ENCODE measurements at regions not wholly inside any gene's neighbourhood (a gene's known extent, or its start where the extent isn't known, plus 50 kb on each side); places are given as distances from the start of the nearest gene placed in this dataset.

DNA sequence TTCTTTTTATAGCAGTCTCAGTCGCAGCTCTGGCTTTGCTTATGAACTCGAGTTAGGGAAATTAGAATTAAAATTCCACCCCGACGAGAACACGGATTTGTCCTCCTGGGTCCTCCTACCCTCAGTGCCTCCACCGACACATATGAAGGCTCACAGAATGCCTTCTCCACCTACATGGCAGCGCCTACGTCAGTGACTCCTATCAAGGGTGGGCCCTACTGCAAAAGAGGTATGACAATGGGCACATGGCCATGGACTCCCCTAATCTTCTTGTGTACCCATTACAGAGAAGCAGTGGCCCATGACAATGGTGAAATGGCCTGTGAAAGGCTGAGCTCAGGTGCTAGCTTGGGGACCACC is 173.0 kb upstream of the TLE3 start:
- intact Hi-C loops (cut with DNase I; ENCODE audit: low total_unique reads), result no loop called here
- 75 to 77% methylated on average over 8 of the region's 8 CpGs for WGBS, 2 donors
- TF ChIP-seq, protein P1, sequence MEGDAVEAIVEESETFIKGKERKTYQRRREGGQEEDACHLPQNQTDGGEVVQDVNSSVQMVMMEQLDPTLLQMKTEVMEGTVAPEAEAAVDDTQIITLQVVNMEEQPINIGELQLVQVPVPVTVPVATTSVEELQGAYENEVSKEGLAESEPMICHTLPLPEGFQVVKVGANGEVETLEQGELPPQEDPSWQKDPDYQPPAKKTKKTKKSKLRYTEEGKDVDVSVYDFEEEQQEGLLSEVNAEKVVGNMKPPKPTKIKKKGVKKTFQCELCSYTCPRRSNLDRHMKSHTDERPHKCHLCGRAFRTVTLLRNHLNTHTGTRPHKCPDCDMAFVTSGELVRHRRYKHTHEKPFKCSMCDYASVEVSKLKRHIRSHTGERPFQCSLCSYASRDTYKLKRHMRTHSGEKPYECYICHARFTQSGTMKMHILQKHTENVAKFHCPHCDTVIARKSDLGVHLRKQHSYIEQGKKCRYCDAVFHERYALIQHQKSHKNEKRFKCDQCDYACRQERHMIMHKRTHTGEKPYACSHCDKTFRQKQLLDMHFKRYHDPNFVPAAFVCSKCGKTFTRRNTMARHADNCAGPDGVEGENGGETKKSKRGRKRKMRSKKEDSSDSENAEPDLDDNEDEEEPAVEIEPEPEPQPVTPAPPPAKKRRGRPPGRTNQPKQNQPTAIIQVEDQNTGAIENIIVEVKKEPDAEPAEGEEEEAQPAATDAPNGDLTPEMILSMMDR (IDR thresholded peaks at IDR 0.05), result no peak
- TF ChIP-seq POLR2A (IDR thresholded peaks at IDR 0.05), result no peak
- H3K4me3 ChIP-seq (ENCODE audit: low read depth, poor library complexity, severe bottlenecking), result no peak overlapping the region
- no peak for DNase-seq (ENCODE audit: low spot score in 2 of 2)

DNA sequence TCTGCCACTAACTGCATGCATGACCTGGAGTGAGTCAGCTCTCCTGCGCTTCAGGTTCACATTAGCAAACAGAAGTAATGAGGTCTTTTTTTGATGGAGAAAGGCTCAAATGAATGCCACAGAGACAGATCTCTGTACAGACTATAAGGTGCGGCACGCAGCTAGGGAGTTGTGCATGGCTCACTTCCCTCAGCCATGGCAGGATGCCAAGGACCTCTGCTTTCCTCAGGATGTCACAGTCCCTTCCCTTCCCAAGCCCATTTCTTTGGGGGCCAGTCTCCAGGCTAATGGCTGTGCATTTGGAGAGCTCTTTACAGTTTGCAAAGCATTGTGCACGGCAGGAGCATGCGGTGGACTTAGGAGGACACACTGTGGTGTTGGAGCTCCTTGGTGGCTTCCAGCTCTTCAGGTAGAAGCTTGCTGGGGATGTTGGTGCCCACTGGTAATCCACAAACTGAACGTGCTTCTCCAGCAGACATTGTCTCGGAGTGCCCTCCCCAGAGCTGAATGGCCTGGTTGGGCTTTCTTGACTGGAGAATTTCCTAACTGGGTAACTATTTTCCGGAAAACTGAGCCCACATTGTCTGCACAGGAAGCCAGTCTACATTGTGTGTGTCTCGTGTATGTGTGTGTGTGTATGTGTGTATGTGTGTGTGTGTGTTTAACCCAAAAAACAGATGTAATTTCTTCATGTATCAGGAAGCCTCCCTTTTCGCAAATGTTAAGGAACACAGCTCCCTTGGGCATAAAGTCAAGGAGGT is 172.5 kb upstream of the TLE3 start:
- intact Hi-C loops (cut with DNase I; ENCODE audit: low total_unique reads), result no loop called here
- whole genome bisulfite sequencing, 2 donors, result 61 to 69% methylated on average over 10 of the region's 10 CpGs
- DNase-seq (ENCODE audit: low spot score in 2 of 2), result peak in 1 of 2 donors; percentile 44
- H3K4me3 ChIP-seq (ENCODE audit: low read depth, poor library complexity, severe bottlenecking), result no peak overlapping the region
- TF ChIP-seq, protein P1 (IDR thresholded peaks at IDR 0.05), result no peak
- TF ChIP-seq POLR2A (IDR thresholded peaks at IDR 0.05), result no peak

DNA sequence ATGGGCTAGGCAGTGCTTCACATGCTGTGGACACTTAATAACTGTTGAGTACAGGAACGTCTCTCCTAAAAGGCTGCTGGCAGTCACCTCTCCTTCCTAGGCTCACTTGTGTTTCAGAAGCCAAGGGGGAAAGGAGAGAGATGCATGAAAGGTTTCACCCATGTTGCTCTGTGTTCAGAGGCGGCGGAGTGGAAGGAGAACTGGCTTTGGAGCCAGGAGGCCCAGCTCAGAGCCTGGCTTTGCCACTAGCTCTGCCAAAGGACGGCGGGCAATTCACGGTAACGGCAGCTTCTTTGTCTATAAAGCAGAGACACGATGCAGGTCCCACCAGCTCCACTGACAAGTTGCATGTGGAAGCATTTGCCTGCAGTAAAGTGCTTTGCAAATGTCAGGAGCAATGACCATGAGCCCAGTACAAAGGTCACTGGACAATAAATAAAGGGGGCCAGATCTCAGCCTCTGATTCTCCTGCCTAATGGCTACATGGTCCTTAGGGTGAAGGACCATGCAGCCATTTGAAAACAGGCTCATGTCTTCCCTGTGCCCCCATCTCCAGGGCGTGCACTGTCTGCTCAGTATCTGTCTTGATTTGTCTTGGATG is 171.7 kb upstream of the TLE3 start:
- H3K4me3 ChIP-seq (ENCODE audit: low read depth, poor library complexity, severe bottlenecking), result no peak overlapping the region
- no peak for DNase-seq (ENCODE audit: low spot score in 2 of 2)
- 85 to 90% methylated on average over 9 of the region's 9 CpGs for WGBS, 2 donors
- TF ChIP-seq, protein P1 (IDR thresholded peaks at IDR 0.05), result no peak
- no peak for TF ChIP-seq POLR2A (IDR thresholded peaks at IDR 0.05)
- intact Hi-C loops (cut with DNase I; ENCODE audit: low total_unique reads), result no loop called here

DNA sequence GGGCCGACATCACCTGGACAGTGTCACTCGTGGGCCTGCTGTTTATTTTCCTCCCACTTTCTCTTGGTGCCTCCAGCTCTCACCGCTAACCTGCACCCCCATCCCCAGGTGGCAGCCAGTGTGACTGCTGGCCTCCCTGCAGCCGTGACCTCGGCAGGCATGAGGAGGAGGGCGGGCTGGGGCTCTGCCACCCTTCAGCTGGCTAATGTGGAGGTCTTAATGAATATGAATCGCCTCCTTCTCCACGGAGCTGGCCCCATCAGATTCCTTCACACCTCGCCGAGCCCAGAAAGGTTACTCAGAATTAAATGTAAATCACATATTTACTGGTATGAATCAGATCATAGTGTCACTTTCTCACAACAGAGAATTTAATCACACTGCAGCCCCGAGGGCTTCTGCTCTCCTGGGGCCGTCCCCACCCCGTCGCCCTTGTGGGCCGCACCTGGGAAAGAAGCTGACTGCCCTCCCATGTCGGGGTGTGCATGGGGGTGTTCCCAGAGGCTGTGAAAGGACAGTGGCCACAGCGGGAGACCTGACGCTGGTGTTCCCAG is 171.1 kb upstream of the TLE3 start:
- WGBS, 2 donors, result 76 to 79% methylated on average over 18 of the region's 18 CpGs

DNA sequence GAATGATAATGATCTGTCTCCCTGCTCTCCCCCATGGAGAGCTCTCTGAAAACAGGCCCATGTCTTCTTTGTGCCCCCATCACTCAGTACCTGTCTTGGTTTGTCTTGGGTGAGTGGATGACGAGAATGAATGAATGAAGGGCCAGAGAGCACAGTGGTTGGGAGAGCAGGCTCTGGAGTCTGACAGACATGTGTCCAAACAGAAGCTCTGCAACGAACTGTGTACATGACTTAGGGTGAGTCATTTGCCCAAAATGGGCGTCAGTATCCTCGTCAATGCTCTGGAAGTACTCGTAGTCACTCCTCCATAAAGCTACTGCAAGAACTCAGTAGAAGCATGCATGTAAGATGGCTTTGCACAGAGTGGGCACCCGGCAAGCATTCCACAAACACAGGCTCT is 170.2 kb upstream of the TLE3 start:
- DNase-seq (ENCODE audit: low spot score in 2 of 2), result no peak
- no peak overlapping the region for H3K4me3 ChIP-seq (ENCODE audit: low read depth, poor library complexity, severe bottlenecking)
- 63 to 66% methylated on average over 6 of the region's 6 CpGs for WGBS, 2 donors
- intact Hi-C loops (cut with DNase I; ENCODE audit: low total_unique reads), result no loop called here
- TF ChIP-seq POLR2A (IDR thresholded peaks at IDR 0.05), result no peak
- TF ChIP-seq, protein P1 (IDR thresholded peaks at IDR 0.05), result no peak

More for the DNA sequence above, 171.1 kb upstream of the TLE3 start:
- H3K4me3 ChIP-seq (ENCODE audit: low read depth, poor library complexity, severe bottlenecking), result no peak overlapping the region
- TF ChIP-seq, protein P1 (IDR thresholded peaks at IDR 0.05), result no peak
- TF ChIP-seq POLR2A (IDR thresholded peaks at IDR 0.05), result no peak
- intact Hi-C loops (cut with DNase I; ENCODE audit: low total_unique reads), result no loop called here
- no peak for DNase-seq (ENCODE audit: low spot score in 2 of 2)
